ENCODE measurements at regions not wholly inside any gene's neighbourhood (a gene's known extent, or its start where the extent isn't known, plus 50 kb on each side); places are given as distances from the start of the nearest gene placed in this dataset.

- TF ChIP-seq POLR2A (IDR thresholded peaks at IDR 0.05) (no peak), CTCF (IDR thresholded peaks at IDR 0.05) (no peak)
Measured at GRCh38 chr3:22308871-22309270, 557.9 kb upstream of the ZNF385D start.
